ENCODE measurements at regions not wholly inside any gene's neighbourhood (a gene's known extent, or its start where the extent isn't known, plus 50 kb on each side); places are given as distances from the start of the nearest gene placed in this dataset.
"Not testable (repeated sequence)": the region's sequence is repeated elsewhere in the genome, so short reads cannot be mapped to it uniquely, and the experiment has no call there.

GRCh38 chr1:82782599-82782998 lies 981.9 kb downstream of the ADGRL2 start:
- no peak for TF ChIP-seq CTCF (IDR thresholded peaks at IDR 0.05)
- Histone ChIP-seq H2AFZ (no peak overlapping the region), H3K27me3 (ENCODE audit: control insufficient read depth, insufficient read depth, low read length) (no peaks in the 10 kb centered on the region), H3K27ac (no peak overlapping the region), H3K9ac (no peak overlapping the region), H3K36me3 (ENCODE audit: control insufficient read depth, insufficient read depth, low read length) (no peaks in the 10 kb centered on the region), H3K9me3 (ENCODE audit: control insufficient read depth, low read length) (no peaks in the 10 kb centered on the region), H3K4me2 (ENCODE audit: low read length) (no peak overlapping the region), H3K79me2 (no peaks in the 10 kb centered on the region), H3K4me1 (no peaks in the 10 kb centered on the region), H3K4me3 (ENCODE audit: low read depth, low read length) (no peak overlapping the region)

GRCh38 chr1:82778612-82779011 lies 977.9 kb downstream of the ADGRL2 start:
- H3K4me3 ChIP-seq (ENCODE audit: low read depth, low read length), result no peak overlapping the region
- H3K36me3 ChIP-seq (ENCODE audit: control insufficient read depth, insufficient read depth, low read length), result no peaks in the 10 kb centered on the region
- H2AFZ ChIP-seq, result no peak overlapping the region
- no peak for TF ChIP-seq CTCF (IDR thresholded peaks at IDR 0.05)
- H3K27me3 ChIP-seq (ENCODE audit: control insufficient read depth, insufficient read depth, low read length), result no peaks in the 10 kb centered on the region
- no peak overlapping the region for H3K9ac ChIP-seq
- no peaks in the 10 kb centered on the region for H3K4me1 ChIP-seq
- no peak overlapping the region for H3K4me2 ChIP-seq (ENCODE audit: low read length)
- no peak overlapping the region for H3K27ac ChIP-seq
- no peaks in the 10 kb centered on the region for H3K79me2 ChIP-seq
- H3K9me3 ChIP-seq (ENCODE audit: control insufficient read depth, low read length), result no peaks in the 10 kb centered on the region

GRCh38 chr1:82777240-82777639 lies 976.5 kb downstream of the ADGRL2 start:
- no peaks in the 10 kb centered on the region for H3K79me2 ChIP-seq
- H2AFZ ChIP-seq, result no peak overlapping the region
- no peak for TF ChIP-seq CTCF (IDR thresholded peaks at IDR 0.05)
- H3K4me2 ChIP-seq (ENCODE audit: low read length), result no peak overlapping the region
- no peaks in the 10 kb centered on the region for H3K27me3 ChIP-seq (ENCODE audit: control insufficient read depth, insufficient read depth, low read length)
- H3K36me3 ChIP-seq (ENCODE audit: control insufficient read depth, insufficient read depth, low read length), result no peaks in the 10 kb centered on the region
- H3K9ac ChIP-seq, result no peak overlapping the region
- no peak overlapping the region for H3K27ac ChIP-seq
- H3K4me1 ChIP-seq, result no peaks in the 10 kb centered on the region
- H3K4me3 ChIP-seq (ENCODE audit: low read depth, low read length), result no peak overlapping the region
- H3K9me3 ChIP-seq (ENCODE audit: control insufficient read depth, low read length), result no peaks in the 10 kb centered on the region

GRCh38 chr1:82776730-82777129 lies 976.0 kb downstream of the ADGRL2 start:
- not testable (repeated sequence) for H3K9me3 ChIP-seq (ENCODE audit: control insufficient read depth, low read length); H3K36me3 ChIP-seq (ENCODE audit: control insufficient read depth, insufficient read depth, low read length); H3K4me2 ChIP-seq (ENCODE audit: low read length); H3K27me3 ChIP-seq (ENCODE audit: control insufficient read depth, insufficient read depth, low read length); H3K79me2 ChIP-seq; H2AFZ ChIP-seq; H3K9ac ChIP-seq; H3K4me3 ChIP-seq (ENCODE audit: low read depth, low read length); H3K27ac ChIP-seq; H3K4me1 ChIP-seq

- no peak overlapping the region for H2AFZ ChIP-seq
- no peaks in the 10 kb centered on the region for H3K4me1 ChIP-seq
- no peak overlapping the region for H3K9ac ChIP-seq
- H3K27me3 ChIP-seq (ENCODE audit: control insufficient read depth, insufficient read depth, low read length), result no peaks in the 10 kb centered on the region
- no peaks in the 10 kb centered on the region for H3K36me3 ChIP-seq (ENCODE audit: control insufficient read depth, insufficient read depth, low read length)
- H3K4me2 ChIP-seq (ENCODE audit: low read length), result no peak overlapping the region
- H3K27ac ChIP-seq, result no peak overlapping the region
- TF ChIP-seq CTCF (IDR thresholded peaks at IDR 0.05), result no peak
- H3K9me3 ChIP-seq (ENCODE audit: control insufficient read depth, low read length), result no peaks in the 10 kb centered on the region
- no peaks in the 10 kb centered on the region for H3K79me2 ChIP-seq
- no peak overlapping the region for H3K4me3 ChIP-seq (ENCODE audit: low read depth, low read length)
Observed at GRCh38 chr1:82775406-82776000, 974.8 kb downstream of the ADGRL2 start.

Measured in parathyroid adenoma (tissue), 2 donors.